ENCODE measurements at regions not wholly inside any gene's neighbourhood (a gene's known extent, or its start where the extent isn't known, plus 50 kb on each side); places are given as distances from the start of the nearest gene placed in this dataset.

GRCh38 chr3:175913286-175913685 lies 1054.2 kb downstream of the NAALADL2 start:
- Histone ChIP-seq H3K9me3 (ENCODE audit: control insufficient read depth, insufficient read depth, low read length) (no peaks in the 10 kb centered on the region), H3K27ac (ENCODE audit: low read depth, low read length) (no peak overlapping the region), H3K4me1 (ENCODE audit: control insufficient read depth, insufficient read depth, low read length) (no peaks in the 10 kb centered on the region), H3K4me3 (ENCODE audit: low read depth, low read length) (no peak overlapping the region), H3K36me3 (ENCODE audit: control insufficient read depth, insufficient read depth, low read length) (no peaks in the 10 kb centered on the region), H3K27me3 (ENCODE audit: control insufficient read depth, insufficient read depth, low read length) (no peaks in the 10 kb centered on the region)
- DNase-seq (ENCODE audit: low read depth in 4 of 6, low spot score in 6 of 6): no peak
- no CpG with 5 or more reads among the region's 3 CpGs for WGBS (ENCODE audit: insufficient coverage)

DNA sequence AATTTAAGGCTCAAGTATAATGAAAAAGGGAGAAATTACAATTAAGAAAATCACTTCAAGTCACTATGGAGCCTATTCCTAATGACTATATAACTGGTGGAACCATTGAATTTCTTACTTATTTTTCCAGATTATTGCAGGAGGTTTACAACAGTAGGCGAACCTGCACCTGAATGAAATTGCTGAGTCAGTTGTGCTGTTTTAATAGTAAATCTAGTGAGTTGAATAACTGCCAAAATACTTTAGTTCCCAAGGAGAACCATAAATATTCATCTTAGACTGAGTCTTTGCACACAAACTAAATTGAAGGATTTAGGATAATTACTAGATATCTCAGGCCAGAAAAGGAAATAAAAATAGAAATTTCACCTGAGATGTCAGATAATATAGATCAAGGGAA lies 1052.8 kb downstream of the NAALADL2 start:
- Histone ChIP-seq H3K36me3 (ENCODE audit: control insufficient read depth, insufficient read depth, low read length) (no peaks in the 10 kb centered on the region), H3K9me3 (ENCODE audit: control insufficient read depth, insufficient read depth, low read length) (no peaks in the 10 kb centered on the region), H3K4me1 (ENCODE audit: control insufficient read depth, insufficient read depth, low read length) (no peaks in the 10 kb centered on the region), H3K27ac (ENCODE audit: low read depth, low read length) (no peak overlapping the region), H3K27me3 (ENCODE audit: control insufficient read depth, insufficient read depth, low read length) (no peaks in the 10 kb centered on the region), H3K4me3 (ENCODE audit: low read depth, low read length) (no peak overlapping the region)
- no peak for DNase-seq (ENCODE audit: low read depth in 4 of 6, low spot score in 6 of 6)
- WGBS (ENCODE audit: insufficient coverage): no CpG with 5 or more reads among the region's 1 CpG

DNA sequence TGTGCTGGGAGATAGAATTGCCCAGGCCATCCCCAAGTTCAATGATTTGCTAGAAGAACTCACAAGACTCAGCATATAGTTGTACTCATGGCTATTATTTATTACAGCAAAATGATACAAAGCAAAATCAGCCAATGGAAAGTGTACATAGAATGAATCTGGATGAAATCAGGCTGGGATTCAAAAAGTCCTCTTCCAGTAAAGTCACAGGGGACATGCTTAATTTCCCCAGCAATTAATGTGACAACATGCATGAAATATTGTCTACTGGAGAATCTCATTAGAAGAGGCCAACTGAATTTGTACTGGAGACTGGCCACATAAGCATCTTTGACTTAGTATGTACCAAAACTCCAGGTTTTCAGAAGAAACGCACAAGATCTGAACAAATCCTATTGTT lies 1043.1 kb downstream of the NAALADL2 start:
- DNase-seq (ENCODE audit: low read depth in 4 of 6, low spot score in 6 of 6): no peak
- H3K27me3 ChIP-seq (ENCODE audit: control insufficient read depth, insufficient read depth, low read length): no peaks in the 10 kb centered on the region
- no peaks in the 10 kb centered on the region for H3K4me1 ChIP-seq (ENCODE audit: control insufficient read depth, insufficient read depth, low read length)
- H3K36me3 ChIP-seq (ENCODE audit: control insufficient read depth, insufficient read depth, low read length): no peaks in the 10 kb centered on the region
- no peaks in the 10 kb centered on the region for H3K9me3 ChIP-seq (ENCODE audit: control insufficient read depth, insufficient read depth, low read length)
- no CpG with 5 or more reads among the region's 1 CpG for WGBS (ENCODE audit: insufficient coverage)
- H3K4me3 ChIP-seq (ENCODE audit: low read depth, low read length): no peak overlapping the region
- H3K27ac ChIP-seq (ENCODE audit: low read depth, low read length): no peak overlapping the region

DNA sequence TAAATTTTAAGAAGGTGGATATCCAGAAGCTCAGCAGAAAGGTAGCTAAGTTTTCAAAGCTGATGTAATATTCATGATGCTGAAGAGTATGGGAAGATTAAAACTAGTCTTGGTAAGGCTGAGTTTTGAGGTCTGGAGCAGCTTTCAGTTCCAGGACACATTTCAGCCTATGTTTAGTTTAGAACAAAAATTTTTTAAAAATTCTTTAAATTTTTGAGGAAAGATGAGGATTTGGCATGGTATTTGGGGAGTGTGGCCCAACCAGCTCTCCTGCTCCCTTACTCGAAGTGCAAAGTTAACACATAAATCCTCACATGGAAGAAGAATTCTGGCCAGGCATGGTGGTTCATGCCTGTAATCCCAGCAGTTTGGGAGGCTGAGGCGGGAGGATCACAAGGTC lies 1039.1 kb downstream of the NAALADL2 start:
- WGBS (ENCODE audit: insufficient coverage): 100% methylated on average over 1 of the region's 2 CpGs
- Histone ChIP-seq H3K36me3 (ENCODE audit: control insufficient read depth, insufficient read depth, low read length) (no peaks in the 10 kb centered on the region), H3K4me1 (ENCODE audit: control insufficient read depth, insufficient read depth, low read length) (no peaks in the 10 kb centered on the region), H3K9me3 (ENCODE audit: control insufficient read depth, insufficient read depth, low read length) (no peaks in the 10 kb centered on the region), H3K4me3 (ENCODE audit: low read depth, low read length) (no peak overlapping the region), H3K27ac (ENCODE audit: low read depth, low read length) (no peak overlapping the region), H3K27me3 (ENCODE audit: control insufficient read depth, insufficient read depth, low read length) (no peaks in the 10 kb centered on the region)
- no peak for DNase-seq (ENCODE audit: low read depth in 4 of 6, low spot score in 6 of 6)

GRCh38 chr3:175896655-175897054 lies 1037.5 kb downstream of the NAALADL2 start:
- H3K9me3 ChIP-seq (ENCODE audit: control insufficient read depth, insufficient read depth, low read length): no peaks in the 10 kb centered on the region
- WGBS (ENCODE audit: insufficient coverage): 80% methylated on average over 1 of the region's 2 CpGs
- no peaks in the 10 kb centered on the region for H3K27me3 ChIP-seq (ENCODE audit: control insufficient read depth, insufficient read depth, low read length)
- no peaks in the 10 kb centered on the region for H3K4me1 ChIP-seq (ENCODE audit: control insufficient read depth, insufficient read depth, low read length)
- no peak overlapping the region for H3K4me3 ChIP-seq (ENCODE audit: low read depth, low read length)
- no peak for DNase-seq (ENCODE audit: low read depth in 4 of 6, low spot score in 6 of 6)
- no peak overlapping the region for H3K27ac ChIP-seq (ENCODE audit: low read depth, low read length)
- H3K36me3 ChIP-seq (ENCODE audit: control insufficient read depth, insufficient read depth, low read length): no peaks in the 10 kb centered on the region

DNA sequence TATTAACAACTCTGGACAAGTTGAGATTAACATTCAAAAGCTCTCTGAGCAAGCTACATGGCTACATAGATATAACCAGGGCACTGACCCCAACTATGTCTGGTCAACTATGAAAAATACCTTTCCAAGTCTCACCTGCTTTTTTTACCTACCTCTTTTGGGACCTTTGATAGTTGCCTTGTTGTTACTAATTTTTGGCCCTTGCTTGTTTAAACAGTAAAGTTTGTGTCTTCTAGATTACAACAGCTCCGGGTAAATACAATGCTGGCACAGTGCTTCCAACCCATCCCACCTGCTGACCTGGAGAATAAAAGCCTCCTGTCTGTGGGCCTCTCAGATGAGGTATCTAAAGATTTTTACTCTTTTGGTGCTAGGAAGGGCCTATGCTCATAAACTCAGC lies 1036.6 kb downstream of the NAALADL2 start:
- Histone ChIP-seq H3K36me3 (ENCODE audit: control insufficient read depth, insufficient read depth, low read length) (no peaks in the 10 kb centered on the region), H3K27me3 (ENCODE audit: control insufficient read depth, insufficient read depth, low read length) (no peaks in the 10 kb centered on the region), H3K9me3 (ENCODE audit: control insufficient read depth, insufficient read depth, low read length) (no peaks in the 10 kb centered on the region), H3K27ac (ENCODE audit: low read depth, low read length) (no peak overlapping the region), H3K4me3 (ENCODE audit: low read depth, low read length) (no peak overlapping the region), H3K4me1 (ENCODE audit: control insufficient read depth, insufficient read depth, low read length) (no peaks in the 10 kb centered on the region)
- 60% methylated on average over 1 of the region's 1 CpG for WGBS (ENCODE audit: insufficient coverage)
- no peak for DNase-seq (ENCODE audit: low read depth in 4 of 6, low spot score in 6 of 6)

DNA sequence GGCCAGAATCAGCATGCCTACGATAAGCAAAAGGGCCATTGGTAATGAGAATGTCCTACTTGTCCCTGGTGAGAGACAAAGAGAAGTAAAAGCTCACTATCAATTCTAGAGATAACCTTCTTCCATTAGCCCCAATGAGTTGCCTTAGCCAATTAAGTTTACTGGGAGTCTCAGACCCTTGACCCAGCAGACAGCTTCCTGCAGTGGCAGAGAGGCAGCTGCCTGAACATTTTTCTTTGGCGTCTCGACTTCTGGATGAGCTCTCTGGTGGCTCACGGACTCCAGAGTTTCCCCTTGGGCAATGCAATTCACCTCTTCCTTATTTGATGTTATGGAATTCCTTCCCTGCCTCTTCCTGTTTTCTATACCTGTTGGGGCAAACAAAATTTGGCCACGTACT lies 1034.4 kb downstream of the NAALADL2 start:
- Histone ChIP-seq H3K4me3 (ENCODE audit: low read depth, low read length) (no peak overlapping the region), H3K4me1 (ENCODE audit: control insufficient read depth, insufficient read depth, low read length) (no peaks in the 10 kb centered on the region)
- no CpG with 5 or more reads among the region's 5 CpGs for WGBS (ENCODE audit: insufficient coverage)

GRCh38 chr3:175890066-175890465 lies 1030.9 kb downstream of the NAALADL2 start:
- whole genome bisulfite sequencing (ENCODE audit: insufficient coverage): no CpG with 5 or more reads among the region's 4 CpGs
- H3K4me1 ChIP-seq (ENCODE audit: control insufficient read depth, insufficient read depth, low read length): no peaks in the 10 kb centered on the region
- no peaks in the 10 kb centered on the region for H3K36me3 ChIP-seq (ENCODE audit: control insufficient read depth, insufficient read depth, low read length)
- H3K27ac ChIP-seq (ENCODE audit: low read depth, low read length): no peak overlapping the region
- H3K27me3 ChIP-seq (ENCODE audit: control insufficient read depth, insufficient read depth, low read length): no peaks in the 10 kb centered on the region
- H3K9me3 ChIP-seq (ENCODE audit: control insufficient read depth, insufficient read depth, low read length): no peaks in the 10 kb centered on the region
- no peak for DNase-seq (ENCODE audit: low read depth in 4 of 6, low spot score in 6 of 6)
- H3K4me3 ChIP-seq (ENCODE audit: low read depth, low read length): no peak overlapping the region

More for the DNA sequence above, 1034.4 kb downstream of the NAALADL2 start:
- Histone ChIP-seq H3K9me3 (ENCODE audit: control insufficient read depth, insufficient read depth, low read length) (no peaks in the 10 kb centered on the region), H3K27ac (ENCODE audit: low read depth, low read length) (no peak overlapping the region), H3K27me3 (ENCODE audit: control insufficient read depth, insufficient read depth, low read length) (no peaks in the 10 kb centered on the region), H3K36me3 (ENCODE audit: control insufficient read depth, insufficient read depth, low read length) (no peaks in the 10 kb centered on the region)
- DNase-seq (ENCODE audit: low read depth in 4 of 6, low spot score in 6 of 6): no peak

DNA sequence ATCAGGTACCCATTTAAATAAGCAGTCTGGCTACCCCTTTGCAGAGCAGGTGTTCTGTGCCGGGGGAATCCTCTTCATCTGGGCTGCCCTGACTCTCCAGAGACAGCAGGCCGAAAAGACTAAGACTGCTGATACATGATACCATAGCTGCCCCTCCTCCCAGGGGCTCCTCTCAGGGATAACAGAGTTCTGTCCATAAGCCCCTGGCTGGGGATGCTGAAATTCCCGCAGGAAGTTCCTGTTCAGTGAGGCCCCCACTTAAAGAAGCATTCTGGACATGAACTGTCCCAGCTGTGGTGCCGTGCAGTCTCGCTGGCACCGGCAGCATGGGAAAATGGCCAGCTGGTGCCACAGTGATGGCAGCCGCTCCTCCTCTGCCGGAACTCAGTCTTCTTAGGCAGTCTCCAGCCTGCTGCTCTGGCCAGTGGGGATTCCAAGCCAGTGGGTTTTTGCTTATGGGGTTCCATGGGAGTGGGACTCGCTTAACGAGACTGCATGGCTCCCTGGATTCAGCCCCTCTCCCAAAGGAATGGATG lies 1026.2 kb downstream of the NAALADL2 start:
- WGBS (ENCODE audit: insufficient coverage): 89% methylated on average over 10 of the region's 10 CpGs
- no peak for DNase-seq (ENCODE audit: low read depth in 4 of 6, low spot score in 6 of 6)

DNA sequence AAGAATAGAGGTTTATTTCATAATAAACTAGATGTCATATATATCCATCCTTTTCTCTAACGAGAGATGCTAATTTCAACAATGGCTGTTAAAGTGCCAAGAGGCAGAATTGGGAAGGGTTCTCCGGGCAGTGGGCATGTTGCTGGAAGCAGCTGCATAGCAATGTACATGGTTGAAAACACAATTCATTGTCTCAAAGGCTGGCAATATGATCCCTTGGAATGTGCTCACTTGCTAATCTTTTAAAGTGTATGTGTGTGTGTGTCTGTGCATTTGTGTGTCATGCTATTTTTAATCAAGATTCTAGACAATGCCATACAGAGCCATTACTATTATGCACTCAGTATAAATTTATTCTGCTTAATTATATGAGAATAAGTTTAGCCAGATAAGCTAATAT lies 1020.3 kb downstream of the NAALADL2 start:
- WGBS (ENCODE audit: insufficient coverage): 80% methylated on average over 1 of the region's 2 CpGs
- no peaks in the 10 kb centered on the region for H3K27me3 ChIP-seq (ENCODE audit: control insufficient read depth, insufficient read depth, low read length)

More for the DNA sequence above, 1026.2 kb downstream of the NAALADL2 start:
- Histone ChIP-seq H3K4me3 (ENCODE audit: low read depth, low read length) (no peak overlapping the region), H3K27me3 (ENCODE audit: control insufficient read depth, insufficient read depth, low read length) (no peaks in the 10 kb centered on the region), H3K36me3 (ENCODE audit: control insufficient read depth, insufficient read depth, low read length) (no peaks in the 10 kb centered on the region), H3K9me3 (ENCODE audit: control insufficient read depth, insufficient read depth, low read length) (no peaks in the 10 kb centered on the region), H3K27ac (ENCODE audit: low read depth, low read length) (no peak overlapping the region), H3K4me1 (ENCODE audit: control insufficient read depth, insufficient read depth, low read length) (no peaks in the 10 kb centered on the region)

More for the DNA sequence above, 1020.3 kb downstream of the NAALADL2 start:
- H3K36me3 ChIP-seq (ENCODE audit: control insufficient read depth, insufficient read depth, low read length): no peaks in the 10 kb centered on the region
- no peak overlapping the region for H3K4me3 ChIP-seq (ENCODE audit: low read depth, low read length)
- no peak overlapping the region for H3K27ac ChIP-seq (ENCODE audit: low read depth, low read length)
- H3K4me1 ChIP-seq (ENCODE audit: control insufficient read depth, insufficient read depth, low read length): no peaks in the 10 kb centered on the region
- DNase-seq (ENCODE audit: low read depth in 4 of 6, low spot score in 6 of 6): no peak
- H3K9me3 ChIP-seq (ENCODE audit: control insufficient read depth, insufficient read depth, low read length): no peaks in the 10 kb centered on the region
